ENCODE measurements at regions not wholly inside any gene's neighbourhood (a gene's known extent, or its start where the extent isn't known, plus 50 kb on each side); places are given as distances from the start of the nearest gene placed in this dataset.

DNA sequence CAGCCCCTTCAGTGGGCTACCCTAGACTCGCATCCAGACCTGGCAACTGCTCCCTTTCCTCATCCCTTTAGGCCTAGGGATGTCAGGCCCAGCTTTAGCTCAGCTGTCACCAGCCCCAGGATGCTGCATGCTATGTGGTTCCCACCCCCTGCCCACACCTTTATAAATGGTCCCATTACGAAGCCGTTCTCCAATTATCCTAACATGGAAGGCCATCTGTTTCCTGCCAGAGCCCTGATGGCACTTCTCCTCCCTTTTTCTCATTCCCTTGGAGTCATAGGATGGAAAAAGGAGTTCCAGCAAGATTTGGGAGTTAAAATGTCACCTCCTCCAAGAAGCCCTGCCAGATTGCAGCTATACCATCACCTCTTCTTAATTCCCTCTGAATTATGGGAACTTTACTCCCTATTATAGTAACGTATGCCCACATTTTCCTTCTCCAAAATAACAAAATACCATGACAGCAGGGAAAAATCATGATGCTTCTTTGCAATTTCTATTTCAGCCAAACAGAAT lies 205.0 kb upstream of the GRIK3 start:
- DNase-seq (ENCODE audit: low read depth), result no peak

DNA sequence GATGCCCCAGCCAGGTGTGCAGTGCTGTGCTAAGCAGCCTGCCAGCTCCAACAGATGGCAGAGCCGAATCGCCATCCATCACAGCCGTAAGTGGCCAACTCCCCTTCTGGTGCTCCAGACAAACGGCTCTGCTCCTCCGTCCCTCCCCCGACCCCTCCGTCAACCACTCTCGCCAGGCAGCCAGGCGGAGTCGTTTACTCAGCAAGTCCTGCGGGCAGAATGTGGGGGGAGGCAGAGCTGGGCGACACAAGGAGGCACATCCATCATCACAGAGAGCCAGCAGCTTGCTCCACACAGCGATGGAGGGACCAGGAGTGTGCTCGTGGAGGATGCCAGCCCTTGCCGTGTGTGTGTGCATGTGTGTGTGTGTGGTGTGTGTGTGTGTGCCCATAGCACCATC lies 206.6 kb upstream of the GRIK3 start:
- DNase-seq (ENCODE audit: low read depth), result no peak

DNA sequence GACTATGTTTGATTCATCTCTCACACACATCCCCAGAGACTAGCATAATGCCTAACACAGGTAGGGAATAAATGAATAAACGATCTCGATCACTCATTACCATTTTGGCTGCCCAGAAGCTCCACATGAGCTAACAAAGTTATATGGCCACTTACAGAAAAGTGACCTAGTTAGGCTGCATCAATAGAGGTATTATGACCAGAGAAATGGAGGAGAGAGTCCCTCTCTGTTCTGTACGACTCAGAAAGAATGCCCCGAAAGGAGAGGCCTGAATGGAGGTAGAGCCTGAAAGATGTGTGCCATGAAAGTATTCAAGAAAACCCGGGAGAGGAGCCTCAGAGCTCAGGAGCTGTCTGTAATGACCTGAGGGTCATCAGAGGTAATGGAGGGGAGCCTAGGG lies 208.2 kb upstream of the GRIK3 start:
- DNase-seq (ENCODE audit: low read depth), result no peak

DNA sequence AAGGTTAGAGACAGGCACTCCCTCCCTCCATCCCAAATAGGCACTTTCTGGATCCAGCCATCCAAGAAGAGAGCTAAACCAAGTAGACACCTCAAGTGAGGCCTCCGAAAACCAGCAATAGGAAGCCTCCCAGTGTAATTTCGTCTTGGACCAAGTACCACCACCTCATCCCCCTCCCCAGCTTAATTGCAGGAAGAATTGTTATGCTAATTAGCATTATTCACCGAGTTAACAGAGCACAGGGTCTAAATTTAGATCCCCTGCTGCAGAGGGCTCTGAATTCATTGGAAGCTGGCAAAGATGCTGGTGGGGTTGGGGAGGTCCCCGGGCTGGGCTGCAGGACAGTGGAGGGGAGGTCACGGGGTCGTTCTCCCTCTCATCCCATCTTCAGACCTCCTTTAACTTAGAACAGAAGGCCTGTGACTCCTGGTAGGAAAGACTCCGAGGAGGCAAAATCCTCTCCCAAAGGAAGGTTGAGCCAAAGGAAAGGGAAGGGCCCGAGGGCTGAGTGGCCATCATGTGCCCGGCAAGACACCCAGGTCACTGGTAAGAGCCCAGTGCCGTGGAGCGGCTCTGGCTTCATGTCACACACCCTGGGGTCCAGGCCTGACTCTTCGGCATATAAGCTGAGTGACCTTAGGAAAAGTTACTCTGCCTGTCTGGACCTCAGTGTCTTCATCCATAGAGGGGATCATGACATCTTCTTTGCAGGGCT lies 209.2 kb upstream of the GRIK3 start:
- no peak for DNase-seq (ENCODE audit: low read depth)

DNA sequence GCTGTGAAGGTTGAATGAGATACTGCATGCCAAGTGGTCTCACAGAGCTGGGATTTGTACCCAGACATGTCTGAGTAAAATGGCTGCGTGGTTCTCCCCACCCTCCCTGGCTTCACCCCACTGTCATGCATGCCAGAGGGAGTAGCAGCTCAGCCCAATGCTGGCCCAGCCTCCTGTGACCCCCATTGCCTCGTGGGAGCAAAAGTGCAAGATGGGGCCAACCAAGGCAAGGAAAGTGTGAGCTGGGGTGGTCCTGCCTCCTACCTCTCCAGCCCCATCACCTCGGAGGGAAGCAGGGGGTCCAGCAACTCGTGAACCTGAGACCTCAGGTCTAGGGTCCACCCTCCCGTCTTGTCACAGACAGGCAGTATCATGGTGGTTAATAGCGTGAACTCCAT lies 209.8 kb upstream of the GRIK3 start:
- DNase-seq (ENCODE audit: low read depth), result no peak

DNA sequence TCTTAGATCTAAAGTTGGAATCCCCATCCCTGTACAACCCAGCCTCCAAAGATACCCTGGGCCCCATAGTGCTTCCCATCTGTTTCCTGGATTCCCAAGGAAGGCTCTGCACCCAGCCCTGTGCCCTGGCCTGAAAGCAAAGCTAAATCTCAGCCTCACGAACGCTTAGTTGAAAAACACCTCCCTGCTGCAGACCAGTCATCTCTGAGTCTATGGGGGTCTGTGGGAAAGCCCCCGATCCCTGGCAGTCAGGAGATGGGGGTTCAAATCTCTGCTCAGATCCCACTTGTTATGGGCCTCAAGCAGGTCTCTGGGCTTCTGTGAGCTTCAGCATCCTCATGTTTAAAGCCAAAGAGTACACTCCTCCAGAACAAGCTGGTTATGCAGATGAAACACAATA lies 210.5 kb upstream of the GRIK3 start:
- no peak for DNase-seq (ENCODE audit: low read depth)

DNA sequence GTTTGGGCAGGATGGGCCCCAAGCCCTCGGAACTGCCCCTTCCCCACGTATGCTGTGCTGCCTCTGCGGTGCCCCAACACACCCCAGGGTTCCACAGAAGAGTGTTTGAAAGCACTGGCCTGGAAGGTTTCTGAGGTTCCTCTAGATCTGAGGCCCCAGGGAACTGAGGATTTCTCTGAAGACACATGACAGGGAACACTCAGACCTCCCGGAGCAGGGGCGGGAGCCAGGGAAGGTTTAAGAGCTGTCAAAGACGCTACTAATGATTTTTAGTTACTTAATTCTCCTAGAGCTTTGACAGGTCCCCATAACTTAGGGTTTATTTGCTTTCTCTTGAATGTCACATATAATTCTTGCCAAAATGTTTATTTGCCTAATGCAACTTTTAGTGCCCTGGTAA lies 212.3 kb upstream of the GRIK3 start:
- no peak for DNase-seq (ENCODE audit: low read depth)

DNA sequence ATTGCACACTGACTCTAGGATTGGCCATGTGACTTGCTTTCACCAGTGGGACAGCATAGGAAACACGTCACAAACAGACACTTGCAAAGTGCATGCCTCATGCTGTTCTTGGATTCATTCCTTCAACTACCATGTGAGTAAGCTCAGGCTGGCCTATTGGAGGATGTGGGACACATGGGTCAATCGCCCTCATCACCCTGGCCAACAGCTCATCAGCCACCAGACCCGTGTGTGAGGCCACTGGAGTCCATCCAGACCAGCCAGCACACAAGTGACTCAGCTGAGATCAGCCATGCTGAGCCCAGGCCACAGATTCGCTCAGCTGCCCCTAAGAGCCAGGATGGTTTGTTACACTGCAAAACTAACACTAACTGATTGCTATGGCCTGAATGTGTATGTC lies 216.1 kb upstream of the GRIK3 start:
- DNase-seq (ENCODE audit: low read depth), result no peak

DNA sequence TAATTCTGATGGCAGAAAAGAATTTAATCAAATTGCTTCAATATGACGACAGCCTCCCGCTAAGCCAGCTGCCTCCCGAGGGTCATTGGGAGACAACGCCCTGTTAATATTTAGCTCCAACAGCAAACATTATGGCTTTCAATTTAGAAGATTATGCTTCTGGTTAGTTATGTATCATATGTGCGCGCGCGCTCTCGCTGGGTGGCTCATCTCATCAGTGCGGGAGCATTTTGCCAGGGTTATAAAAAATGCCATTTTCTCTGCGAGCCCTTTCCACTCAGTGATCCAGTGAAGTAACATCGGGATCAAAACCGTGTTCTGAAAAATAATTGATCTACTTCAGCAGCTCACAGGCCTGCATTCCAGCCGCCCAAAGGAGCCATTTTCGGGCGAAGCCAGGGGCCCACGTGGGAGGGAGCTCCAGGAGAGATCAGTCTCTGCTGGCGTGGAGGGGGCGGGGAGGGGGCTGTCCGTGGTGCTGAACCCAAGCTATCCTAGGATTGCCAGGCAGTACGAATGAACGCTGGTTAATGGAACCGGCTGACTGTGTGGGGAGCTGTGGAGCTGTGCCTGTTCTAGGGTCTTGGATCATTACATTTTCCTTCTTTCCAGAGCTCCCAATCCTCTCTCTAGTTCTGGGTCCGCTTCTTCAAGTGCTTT lies 219.1 kb upstream of the ZC3H12A start:
- no peak for DNase-seq (ENCODE audit: low read depth)

DNA sequence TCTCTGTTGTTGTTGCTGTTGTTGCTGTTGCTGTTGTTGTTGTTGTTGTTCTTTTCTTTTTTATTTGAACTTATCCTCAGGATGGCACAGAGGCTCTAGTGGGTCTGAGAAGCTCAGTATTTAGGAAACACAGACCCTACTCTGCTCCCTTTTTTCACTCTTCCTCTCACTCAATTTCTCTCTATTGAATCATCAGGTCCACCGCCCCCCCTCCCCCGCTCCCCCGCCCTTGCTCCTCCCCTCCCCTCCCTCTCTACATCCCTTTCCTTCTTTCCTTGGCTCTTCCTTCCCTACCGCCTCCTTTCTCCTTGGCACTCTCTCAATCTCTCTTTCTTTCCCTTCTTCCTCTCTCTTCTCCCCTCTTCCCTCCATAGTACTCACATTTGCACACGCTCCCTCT lies 218.5 kb upstream of the ZC3H12A start:
- no peak for DNase-seq (ENCODE audit: low read depth)

DNA sequence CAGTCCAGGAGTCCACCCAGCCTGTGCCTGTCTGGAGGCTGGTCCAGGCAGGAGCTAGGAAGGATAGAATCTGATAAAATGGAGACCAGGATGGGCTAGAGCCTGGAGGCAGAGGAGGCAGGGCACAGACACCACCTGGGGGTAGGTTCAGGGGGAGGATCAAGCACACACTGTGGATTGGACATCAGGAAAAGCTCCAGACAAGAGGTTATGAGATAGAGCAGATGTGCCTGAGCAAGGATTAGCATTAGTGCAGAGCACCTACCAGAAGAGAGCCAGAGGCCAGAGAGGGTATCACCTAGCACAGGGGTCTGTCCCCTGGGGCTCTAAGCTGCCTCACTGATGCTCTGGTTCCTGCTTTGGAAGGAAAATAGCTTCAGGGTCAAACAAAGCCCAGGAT lies 216.7 kb upstream of the ZC3H12A start:
- DNase-seq (ENCODE audit: low read depth), result no peak

DNA sequence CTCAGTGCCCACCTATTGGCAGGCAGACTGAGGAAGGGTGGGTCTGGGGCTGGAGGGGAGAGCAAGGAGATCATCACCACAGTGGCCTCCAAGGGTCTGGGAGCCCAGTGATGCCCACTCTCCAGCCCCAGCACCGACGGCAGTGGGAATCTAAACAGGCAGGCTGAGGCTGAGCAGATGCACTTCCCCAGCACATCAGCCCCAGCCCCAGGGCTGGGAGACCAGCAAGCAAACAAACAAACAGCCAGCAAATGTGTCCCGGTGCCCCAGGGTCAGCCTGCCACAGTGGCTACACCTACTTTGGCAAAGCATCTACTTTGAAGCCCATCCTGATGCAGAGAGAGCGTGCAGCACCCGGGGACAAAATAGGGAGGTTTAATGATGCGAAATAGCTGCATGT lies 216.3 kb upstream of the ZC3H12A start:
- no peak for DNase-seq (ENCODE audit: low read depth)

DNA sequence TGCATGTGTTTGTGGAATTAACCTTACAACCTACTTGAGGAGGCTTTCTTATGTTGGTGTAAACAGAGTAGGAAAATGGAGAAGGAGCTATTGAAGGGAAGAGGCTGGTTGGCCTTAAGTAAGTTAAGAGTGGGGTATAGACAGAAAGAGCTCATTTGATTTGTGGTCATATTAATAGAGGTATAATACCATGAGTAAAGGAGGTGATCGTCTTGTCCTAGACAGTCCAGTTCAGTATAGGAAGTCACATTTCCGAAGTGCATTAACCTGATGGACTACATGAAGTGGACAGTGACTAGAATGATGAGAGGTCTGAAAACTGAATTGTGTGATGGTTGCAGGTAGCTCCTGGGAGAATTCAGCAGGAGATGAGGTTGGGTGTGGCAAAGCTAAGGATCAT lies 215.4 kb upstream of the ZC3H12A start:
- no peak for DNase-seq (ENCODE audit: low read depth)

DNA sequence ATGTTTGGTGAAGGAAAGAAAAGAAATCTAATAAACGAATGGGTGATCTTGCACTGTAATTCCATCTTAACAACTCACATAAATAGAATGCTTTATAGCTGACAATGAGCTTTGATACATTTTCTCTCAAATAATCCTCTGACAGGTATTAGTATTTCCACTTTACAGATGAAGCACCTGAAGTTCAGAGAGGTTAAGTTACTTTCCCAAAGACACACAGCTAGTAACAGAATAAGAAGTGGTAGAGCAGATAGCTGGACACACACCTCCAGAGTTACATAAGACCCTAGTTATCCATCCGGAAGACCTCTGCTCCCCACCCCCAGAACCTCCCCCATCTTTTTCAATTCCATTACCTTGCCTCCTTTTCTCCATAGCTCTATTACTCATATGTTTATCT lies 213.3 kb upstream of the ZC3H12A start:
- no peak for DNase-seq (ENCODE audit: low read depth)

DNA sequence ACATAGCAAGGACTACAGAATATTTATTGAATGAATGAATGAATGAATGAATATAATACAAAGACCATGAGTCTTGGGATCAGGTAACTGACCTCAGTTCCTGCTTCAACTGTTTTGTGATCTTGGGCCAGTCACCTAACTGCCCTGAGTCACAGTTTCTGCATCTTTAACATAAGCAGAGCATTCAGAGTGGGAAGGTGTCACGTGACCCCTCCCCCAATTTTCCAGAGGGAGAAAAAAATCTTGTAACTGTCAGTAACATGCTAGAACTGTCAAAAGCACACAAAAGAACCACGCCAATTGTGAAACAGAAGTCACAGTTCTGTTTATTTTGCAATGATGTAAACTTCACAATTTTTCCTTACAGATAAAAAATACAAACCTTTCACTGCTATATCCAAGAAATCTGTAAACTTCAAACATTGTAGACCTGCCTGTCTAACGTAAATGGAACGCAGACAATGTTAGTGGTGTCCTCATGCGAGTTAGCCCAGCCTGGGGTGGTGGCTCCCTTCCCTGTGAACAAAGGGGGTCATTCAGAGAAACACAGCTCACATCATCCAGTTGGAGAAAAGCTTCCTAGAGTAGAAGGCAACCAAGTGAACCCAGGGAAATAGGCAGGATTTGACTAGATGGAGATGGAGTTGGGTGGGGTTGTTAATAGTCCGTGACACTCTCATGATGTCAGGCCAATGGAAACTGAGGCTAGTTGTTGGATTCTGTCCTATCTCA lies 211.8 kb upstream of the ZC3H12A start:
- no peak for DNase-seq (ENCODE audit: low read depth)

DNA sequence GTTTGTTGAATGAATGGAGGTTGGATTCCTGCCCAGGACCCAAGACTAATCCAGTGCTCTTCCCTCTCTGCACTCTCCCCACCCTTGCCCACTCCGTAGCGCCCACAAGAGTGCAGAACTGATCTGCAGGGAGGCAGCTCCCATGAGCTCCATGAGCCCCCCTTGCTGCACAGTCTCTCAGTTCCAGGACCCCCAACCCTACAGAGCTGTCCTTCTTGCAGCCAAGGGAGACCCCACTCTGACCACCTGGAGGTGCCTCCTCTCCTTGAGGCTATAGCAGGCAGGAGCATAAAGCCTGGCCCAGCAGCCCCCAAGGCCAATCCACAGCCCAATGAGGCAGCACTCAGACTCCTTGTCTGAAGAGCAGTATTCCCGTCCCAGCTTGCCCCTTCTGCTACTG lies 209.2 kb upstream of the ZC3H12A start:
- no peak for DNase-seq (ENCODE audit: low read depth)

DNA sequence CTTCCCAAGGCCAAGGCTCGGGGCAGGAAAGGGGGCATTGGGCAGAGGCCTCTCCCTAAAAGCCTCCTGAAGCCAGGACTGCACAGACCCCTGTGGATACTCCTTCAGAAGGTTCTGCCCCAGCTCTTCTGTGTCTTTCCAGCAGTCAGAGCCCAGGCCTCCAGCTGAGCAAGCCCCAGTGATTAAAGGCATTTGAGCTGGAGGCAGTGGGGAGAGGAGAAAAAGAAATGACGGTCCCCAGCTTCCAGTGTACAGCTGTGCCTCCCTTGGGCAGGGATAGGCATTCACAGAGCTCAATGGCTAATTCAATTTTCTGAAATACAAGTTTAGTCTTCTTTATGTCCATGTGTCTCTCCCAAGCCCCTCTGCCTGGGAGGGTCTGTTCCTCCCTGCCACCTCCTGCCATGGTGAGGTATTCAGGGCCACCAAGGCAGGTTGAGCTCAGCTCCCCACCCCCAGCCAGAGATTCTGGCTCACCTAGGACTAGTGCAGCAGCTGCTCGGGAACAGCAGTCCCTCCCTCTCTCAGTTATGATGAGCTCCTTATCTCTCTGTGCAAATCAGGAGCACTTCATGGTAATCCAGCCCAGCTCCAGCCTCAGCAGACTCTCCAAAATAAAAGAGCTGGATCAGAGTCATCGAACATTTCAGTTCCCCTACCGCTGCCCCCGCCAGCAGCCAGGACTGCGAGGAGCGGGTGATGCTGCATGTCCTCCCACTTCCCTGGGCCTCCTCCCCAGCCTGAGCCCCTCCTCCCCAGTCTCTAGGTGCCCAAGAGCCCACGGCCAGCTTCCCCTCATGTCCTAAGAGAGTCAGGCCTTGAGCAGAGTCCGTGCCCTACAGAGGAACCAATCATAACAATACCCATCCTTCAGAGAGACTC lies 208.4 kb upstream of the ZC3H12A start:
- DNase-seq (ENCODE audit: low read depth), result no peak

DNA sequence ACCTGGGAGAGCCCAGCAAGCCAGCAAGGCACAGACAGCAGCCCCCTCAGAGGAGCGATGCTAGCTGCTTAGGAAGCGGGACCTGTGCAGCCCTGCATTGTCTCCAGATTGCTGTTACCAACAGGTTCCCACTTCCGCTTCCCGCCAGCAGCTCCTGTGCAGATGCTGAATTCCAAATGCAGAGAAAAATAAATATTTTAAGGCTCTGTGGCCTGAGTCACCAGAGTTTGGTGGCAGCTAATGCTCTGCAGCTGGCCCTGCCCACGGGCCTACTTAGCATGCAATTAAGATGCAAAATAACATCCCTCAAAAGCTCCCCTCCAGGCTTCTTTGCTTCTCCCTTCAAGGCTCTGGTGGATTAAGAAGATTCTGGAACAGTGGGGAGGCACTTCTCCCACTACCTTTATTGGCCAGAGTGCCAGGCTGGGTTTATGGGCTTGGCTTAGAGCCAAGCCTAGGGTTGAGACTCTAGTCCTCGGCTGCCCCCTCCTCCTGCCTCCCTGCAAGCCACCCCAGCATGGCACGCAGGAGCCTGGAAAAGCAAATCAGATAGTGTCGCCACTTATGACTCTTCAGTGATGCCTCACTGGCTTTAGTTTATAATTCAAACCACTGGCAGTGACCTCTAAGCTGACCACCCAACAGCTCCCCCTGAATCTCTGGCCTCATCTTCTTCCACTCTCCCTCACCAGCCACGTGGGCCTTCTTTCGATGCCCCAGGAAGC lies 207.1 kb upstream of the ZC3H12A start:
- no peak for DNase-seq (ENCODE audit: low read depth)

DNA sequence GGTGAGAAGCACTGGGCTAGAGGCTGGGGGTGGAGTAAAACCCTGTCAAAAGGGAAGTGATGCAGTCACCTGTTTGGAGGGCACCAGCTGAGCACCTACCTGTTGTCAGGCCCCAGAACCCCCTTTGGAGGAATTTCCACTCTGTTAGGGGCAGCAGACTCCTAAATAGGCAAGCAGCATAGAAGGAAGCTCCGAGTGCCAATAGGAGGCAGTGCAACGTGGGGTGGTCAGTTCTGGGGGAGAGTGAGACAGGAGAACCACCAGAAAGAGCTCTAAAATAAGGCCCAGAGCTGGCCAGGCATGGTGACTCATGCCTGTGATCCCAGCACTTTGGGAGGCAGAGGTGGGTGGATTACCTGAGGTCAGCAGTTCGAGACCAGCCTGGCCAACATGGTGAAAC lies 203.7 kb upstream of the ZC3H12A start:
- DNase-seq (ENCODE audit: low read depth), result no peak

DNA sequence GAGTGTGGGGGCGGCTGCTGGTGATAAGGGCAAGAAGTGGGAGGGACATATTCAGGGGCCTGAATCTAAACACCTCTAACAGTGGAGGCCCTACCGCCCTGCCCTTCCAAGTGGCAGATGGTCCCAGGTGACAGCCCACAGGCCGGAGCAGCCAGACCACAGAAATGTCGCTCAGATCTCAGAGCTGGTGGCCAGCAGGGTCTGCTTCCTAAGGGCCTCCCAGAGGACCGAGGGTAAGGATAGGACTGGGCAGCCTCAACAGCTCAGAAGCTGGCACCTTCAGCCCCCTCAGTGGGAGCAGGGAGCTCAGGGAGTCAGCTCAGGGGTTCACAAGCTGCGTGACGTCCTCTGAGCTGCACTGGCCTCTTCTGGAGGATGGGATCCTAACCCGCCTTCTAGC lies 201.8 kb upstream of the ZC3H12A start:
- DNase-seq (ENCODE audit: low read depth), result no peak

DNA sequence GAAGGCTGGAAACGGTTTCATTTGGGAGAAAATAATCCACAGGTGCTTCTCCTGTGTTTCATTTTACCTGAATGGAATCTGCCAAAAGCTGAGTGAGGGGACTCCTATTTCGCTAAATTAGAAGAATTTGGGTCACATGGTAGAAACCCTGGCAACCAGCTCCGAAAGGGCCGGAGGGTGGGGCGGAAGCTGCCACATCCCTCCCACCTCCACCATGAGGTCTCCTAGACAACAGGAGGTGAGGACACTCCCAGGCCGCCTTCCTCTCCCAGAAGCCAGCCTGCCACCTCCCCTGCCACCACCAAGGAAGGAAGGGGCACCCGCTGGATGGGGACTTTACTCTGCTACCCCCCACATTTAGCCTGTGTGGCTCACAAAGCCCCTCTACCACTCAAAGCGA lies 199.9 kb upstream of the ZC3H12A start:
- no peak for DNase-seq (ENCODE audit: low read depth)

Measured in forelimb muscle (tissue), 1 donor.